ENCODE measurements at regions not wholly inside any gene's neighbourhood (a gene's known extent, or its start where the extent isn't known, plus 50 kb on each side); places are given as distances from the start of the nearest gene placed in this dataset.

- Mint-ChIP-seq H3K36me3 (peaks cover 13% of the 10 kb centered on the region; the same call in 1 of the 2 replicates), H3K4me3 (no peak overlapping the region), H3K4me1 (no peaks in the 10 kb centered on the region), H3K9me3 (peaks cover 24% of the 10 kb centered on the region), H3K27ac (no peak overlapping the region), H3K27me3 (ENCODE audit: low read depth) (peaks cover 3% of the 10 kb centered on the region; the same call in 1 of the 2 replicates)
- TF ChIP-seq E2F5 (CRISPR knock-in tag; IDR thresholded peaks at IDR 0.05) (no peak), ZNF396 (CRISPR knock-in tag; IDR thresholded peaks at IDR 0.05; ENCODE audit: borderline replicate concordance) (no peak), TEAD4 (CRISPR knock-in tag; IDR thresholded peaks at IDR 0.05) (no peak), ZNF219 (CRISPR knock-in tag; IDR thresholded peaks at IDR 0.05; ENCODE audit: borderline replicate concordance) (no peak), ZBTB43 (CRISPR knock-in tag; IDR thresholded peaks at IDR 0.05) (no peak), ATF1 (CRISPR knock-in tag; IDR thresholded peaks at IDR 0.05) (no peak), FOXK1 (CRISPR knock-in tag; IDR thresholded peaks at IDR 0.05) (no peak), E2F4 (CRISPR knock-in tag; IDR thresholded peaks at IDR 0.05; ENCODE audit: borderline replicate concordance, low read depth) (no peak), CTCF (IDR thresholded peaks at IDR 0.05) (no peak), CBFB (CRISPR knock-in tag; IDR thresholded peaks at IDR 0.05; ENCODE audit: low read depth) (no peak), NFATC4 (CRISPR knock-in tag; IDR thresholded peaks at IDR 0.05) (no peak), HMGA2 (CRISPR knock-in tag; IDR thresholded peaks at IDR 0.05) (no peak), ZNF281 (CRISPR knock-in tag; IDR thresholded peaks at IDR 0.05) (no peak), ZNF671 (CRISPR knock-in tag; IDR thresholded peaks at IDR 0.05) (no peak), MXD4 (CRISPR knock-in tag; IDR thresholded peaks at IDR 0.05; ENCODE audit: borderline replicate concordance) (no peak), STAT6 (CRISPR knock-in tag; conservative IDR thresholded peaks at IDR 0.05; ENCODE audit: low read depth) (no peak)
- DNase-seq (ENCODE audit: low spot score) (no peak), ATAC-seq (no peak)
- CTCF ChIA-PET: interaction anchor here (0.7 kb wide), 1 partner anchor 64 kb away, joined by 5 read pairs; no protein-coding TSS in a partner anchor
- POLR2A ChIA-PET: no interaction called here
Measured at GRCh38 chr5:6222899-6223298, 155.4 kb downstream of the MED10 start.
